SW480 (cell line): ENCODE measurements at regions not wholly inside any gene's neighbourhood (a gene's known extent, or its start where the extent isn't known, plus 50 kb on each side); places are given as distances from the start of the nearest gene placed in this dataset.
A peak's percentile ranks its signal among the peaks of the same experiment; 100 is the strongest.

Experiments used
- DNase-seq: peaks from one replicate; pipeline ENCODE4 v3.0.0-alpha.2; 2016; ENCODE audit warnings: low spot score

GRCh38 chr10:83037653-83038052 lies 1101.7 kb upstream of the GHITM start:
- DNase-seq = peak; percentile 1

DNA sequence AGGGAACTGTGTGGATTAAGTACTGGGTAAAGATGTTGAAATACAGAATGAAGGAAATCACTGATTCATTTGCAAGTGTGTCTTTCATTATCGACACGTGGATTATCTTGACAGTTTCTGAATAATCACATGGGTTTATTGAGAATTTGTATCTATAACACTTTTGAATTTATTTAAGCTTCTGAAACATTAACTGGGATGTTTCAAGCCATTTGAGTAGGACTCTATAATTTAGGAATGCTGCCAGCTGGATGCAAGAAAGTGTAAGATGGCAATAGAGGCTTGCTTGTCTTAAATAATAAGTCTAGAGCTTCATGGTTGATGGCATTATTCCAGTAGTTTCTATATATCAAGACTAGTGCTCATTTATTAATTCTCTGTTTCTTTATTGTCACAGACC lies 1100.7 kb upstream of the GHITM start:
- no peak for DNase-seq

- DNase-seq = no peak
Observed at GRCh38 chr10:83045731-83046130, 1093.6 kb upstream of the GHITM start.

DNA sequence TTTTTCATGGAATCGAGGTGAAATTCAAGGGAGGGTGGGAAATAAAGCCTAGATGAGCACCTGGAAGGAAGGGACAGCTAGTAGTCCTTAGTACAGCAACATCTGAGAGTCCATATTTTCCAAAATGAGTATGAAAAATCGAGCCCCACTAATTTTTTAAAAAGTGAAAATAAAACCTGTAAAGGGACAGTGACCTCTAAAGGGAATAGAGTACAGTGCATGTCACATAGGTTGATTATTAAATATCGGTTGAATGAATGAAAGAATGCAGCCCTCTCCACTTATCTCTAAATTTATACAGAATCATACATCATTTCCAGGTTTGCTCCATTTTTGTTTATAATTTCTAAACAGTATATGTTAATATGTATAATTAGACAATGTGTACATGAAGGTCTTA lies 1088.5 kb upstream of the GHITM start:
- no peak for DNase-seq

DNA sequence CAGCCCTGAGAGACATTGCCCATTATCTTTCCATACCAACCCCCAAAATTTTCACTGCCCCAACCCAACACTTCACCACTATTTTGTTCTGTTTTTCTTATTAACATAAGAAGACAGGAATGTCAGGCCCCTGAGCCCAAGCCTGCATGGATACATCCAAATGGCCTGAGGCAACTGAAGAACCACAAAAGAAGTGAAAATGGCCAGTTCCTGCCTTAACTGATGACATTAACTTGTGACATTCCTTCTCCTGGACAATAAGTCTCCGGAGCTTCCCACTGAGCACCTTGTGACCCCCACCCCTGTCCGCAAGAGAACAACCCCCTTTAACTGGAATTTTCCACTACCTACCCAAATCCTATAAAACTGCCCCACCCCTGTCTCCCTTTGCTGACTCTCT lies 1076.4 kb upstream of the GHITM start:
- no peak for DNase-seq

GRCh38 chr10:83073472-83073871 lies 1065.8 kb upstream of the GHITM start:
- DNase-seq = peak; percentile 12

GRCh38 chr10:83075016-83075814 lies 1064.1 kb upstream of the GHITM start:
- DNase-seq = no peak

GRCh38 chr10:83075815-83076355 lies 1063.4 kb upstream of the GHITM start:
- DNase-seq = no peak

GRCh38 chr10:83076443-83076842 lies 1062.9 kb upstream of the GHITM start:
- no peak for DNase-seq

DNA sequence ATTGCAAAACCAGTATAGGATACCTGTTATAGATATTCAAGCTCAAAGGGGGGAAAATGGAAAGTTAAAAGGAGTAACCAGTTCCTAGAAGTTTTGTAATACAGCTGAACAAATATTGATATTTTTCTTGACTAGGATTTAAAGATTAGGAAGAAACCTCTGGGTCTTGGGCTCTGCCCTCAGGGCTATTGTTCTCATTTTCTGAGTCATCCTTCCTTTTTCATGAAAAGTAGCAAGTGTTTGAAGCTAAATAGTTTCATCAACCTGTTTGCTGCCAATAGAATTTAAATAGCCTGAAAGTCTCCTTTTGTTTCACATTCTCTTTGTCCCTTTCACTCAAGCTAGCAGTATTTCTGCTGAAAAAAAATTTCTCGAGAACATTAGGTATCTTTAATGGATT lies 1061.1 kb upstream of the GHITM start:
- DNase-seq = no peak

DNA sequence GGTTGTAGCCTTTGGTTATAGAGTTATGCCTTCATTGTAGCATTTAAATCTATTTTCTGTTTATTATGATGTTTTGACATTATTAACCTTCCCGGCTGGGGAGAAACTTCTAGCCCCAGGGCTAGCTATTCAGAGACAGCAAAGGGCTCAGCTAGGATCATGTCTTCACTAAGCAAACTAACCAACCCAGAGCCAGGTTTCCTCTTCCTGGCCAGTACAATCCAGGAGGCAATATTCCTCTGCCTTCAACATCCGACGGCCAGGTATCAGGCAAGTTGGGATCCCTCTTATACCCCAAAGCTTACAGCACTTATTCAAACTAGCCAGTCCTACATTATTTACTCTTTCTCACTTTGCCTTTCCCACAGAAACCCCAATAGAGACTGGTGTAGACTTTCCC lies 1060.7 kb upstream of the GHITM start:
- DNase-seq = no peak

DNA sequence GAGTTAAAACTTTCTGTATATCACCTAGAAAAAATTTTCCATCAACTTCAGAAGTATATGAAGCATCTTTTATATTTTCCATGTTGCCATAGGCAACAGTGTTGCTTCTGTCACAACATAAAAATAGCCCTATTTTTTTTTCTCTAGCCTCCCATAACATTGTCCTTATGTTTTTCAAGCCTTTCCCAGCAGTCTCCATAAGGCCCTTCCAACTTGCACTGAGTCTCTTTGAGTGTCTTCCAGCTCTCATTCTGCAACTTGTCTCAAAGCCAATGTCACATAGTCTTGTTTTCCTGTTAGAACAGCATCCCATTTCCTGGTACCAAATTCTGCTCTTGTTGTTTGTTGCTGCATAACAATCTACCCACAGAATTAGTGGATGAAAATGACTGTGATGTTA lies 1055.5 kb upstream of the GHITM start:
- no peak for DNase-seq

DNA sequence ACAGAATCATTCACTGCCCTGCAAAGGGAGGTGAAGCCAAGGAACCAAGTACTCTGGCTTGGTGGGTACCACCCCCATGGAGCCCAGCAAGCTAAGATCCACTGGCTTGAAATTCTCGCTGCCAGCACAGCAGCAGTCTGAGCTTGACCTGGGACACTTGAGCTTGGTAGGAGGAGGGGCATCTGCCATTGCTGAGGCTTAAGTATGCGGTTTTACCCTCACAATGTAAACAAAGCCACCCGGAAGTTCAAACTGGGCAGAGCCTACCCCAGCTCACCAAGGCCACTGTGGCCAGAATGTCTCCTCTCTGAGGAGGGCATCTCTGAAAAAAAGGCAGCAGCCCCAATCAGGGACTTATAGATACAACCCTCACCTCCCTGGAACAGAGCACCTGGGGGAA lies 1050.0 kb upstream of the GHITM start:
- no peak for DNase-seq

DNA sequence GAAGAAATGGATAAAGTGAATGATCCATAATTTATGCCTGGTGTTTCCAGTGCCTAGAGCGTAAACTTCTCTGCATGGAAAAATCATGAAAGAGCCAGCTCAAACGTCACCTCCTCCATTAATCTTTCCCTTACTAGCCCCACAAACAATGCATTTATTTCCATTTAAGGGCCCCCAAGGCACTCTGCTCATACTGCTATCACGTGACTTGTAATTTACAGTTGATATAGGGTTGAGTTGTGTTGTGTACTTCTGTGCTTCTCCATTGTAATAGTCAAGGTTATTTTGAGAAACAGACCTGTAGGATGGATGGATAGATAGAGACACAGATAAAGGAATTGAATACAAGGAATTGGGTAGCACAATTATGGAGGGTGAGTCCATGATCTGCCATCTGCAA lies 1034.7 kb upstream of the GHITM start:
- DNase-seq = no peak

- DNase-seq = no peak
Observed at GRCh38 chr10:83108565-83109333, 1030.6 kb upstream of the GHITM start.

- DNase-seq = no peak
Observed at GRCh38 chr10:83119346-83119745, 1020.0 kb upstream of the GHITM start.

DNA sequence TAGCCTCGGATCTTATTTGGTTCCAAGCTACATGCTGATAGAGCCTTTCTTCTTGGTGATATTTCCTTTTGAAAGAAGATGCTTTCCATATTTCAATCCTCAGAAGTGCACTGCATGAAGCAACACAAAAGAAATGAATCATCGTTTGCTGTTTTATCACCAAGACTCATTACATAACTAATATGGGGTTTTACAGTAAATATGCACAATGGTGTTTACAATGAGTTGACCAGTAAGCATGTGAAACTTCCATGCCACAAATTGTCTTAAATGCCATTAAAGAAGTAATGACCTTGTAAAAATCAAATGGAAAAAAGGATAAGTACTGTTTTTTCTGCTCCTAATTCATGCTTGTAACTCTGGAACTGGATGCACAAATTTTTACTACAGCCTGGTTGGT lies 1017.0 kb upstream of the GHITM start:
- no peak for DNase-seq

GRCh38 chr10:83127942-83128575 lies 1011.2 kb upstream of the GHITM start:
- no peak for DNase-seq

DNA sequence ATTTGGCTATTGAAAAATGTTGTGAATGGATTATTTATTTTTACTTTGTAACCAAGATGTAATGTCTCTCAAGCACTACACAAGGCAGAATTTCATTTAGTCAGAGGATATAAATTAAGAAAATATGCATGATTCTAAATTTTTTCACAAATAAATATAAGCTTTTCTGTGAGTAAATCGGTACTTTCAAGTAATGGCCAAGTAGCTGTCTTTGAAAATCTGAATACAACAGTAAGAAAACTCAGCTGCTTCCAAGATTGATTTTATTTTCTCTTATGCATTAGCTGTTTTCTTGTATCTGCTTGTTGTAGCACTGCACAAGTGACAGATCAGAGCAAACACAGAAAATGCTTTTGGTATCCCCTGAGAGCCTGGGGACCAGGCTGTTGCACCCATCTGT lies 998.5 kb upstream of the GHITM start:
- DNase-seq = no peak

DNA sequence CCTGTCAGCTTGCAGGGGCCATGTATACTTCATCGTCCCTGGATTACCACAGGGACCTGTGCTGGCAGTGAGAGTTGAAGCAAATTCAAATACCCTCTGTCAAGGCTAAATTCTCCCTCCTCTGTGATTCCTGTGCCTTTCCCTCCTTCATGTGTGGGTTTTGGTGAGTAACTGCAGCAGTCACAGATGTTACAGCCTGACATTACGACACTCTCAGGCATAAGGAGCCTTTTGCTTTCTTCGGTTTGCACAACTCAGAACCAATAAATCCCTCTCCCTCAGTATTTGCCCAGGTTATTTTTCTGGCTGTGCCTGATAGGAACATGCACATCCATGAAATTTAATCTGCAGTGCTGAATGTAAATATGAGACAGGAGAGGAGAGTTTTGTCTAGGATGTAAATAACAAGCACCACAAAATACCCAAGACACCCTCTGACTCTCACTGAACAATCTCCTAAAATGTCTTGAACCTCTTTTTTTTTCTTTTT lies 997.2 kb upstream of the GHITM start:
- DNase-seq = no peak

- DNase-seq = no peak
Observed at GRCh38 chr10:83144461-83144860, 994.8 kb upstream of the GHITM start.

DNA sequence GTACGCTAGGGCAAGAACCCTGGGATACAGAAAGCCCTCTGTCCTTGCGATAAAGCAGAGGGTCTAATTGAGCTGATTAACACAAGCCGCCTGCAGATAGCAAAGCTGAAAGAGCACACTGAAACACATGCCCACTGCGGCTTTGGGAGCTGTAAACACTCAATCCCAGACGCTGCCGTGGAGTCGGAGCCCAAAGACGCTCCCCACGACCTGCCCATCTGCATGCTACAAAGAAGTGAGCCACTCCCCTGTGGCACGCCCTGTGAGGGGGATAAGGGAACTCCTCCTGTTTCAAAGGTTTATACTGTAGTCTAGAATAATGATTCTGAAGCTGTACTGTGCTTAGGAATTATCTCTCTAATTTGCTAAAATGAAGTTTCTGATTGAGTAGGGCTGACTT lies 985.6 kb upstream of the GHITM start:
- peak; percentile 11 for DNase-seq

GRCh38 chr10:83164156-83164555 lies 975.2 kb upstream of the GHITM start:
- no peak for DNase-seq
